ENCODE measurements at regions not wholly inside any gene's neighbourhood (a gene's known extent, or its start where the extent isn't known, plus 50 kb on each side); places are given as distances from the start of the nearest gene placed in this dataset.

DNA sequence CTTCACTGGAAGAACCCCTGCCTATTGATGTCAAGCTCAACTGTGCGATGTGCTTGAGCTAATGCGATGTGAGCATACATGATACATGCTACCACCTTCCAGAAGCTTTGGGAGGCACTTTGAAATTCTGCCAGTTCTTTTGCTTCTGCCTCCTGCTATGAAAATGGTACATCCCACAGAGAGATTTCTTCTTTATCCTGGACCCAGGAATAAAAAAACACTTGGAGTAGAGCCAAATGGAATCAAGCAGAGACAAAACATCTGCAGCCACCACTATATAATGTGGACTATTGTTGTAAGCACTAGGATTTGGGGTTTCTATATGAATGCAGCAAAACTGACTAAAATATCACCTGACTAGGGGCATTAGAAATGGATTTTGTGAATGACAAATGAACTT, 119.9 kb upstream of the GAP43 start:
- Histone ChIP-seq H3K9ac (ENCODE audit: insufficient read depth, low read depth, low read length) (no peak overlapping the region), H3K4me1 (ENCODE audit: insufficient read depth, low read length) (no peaks in the 10 kb centered on the region), H3K9me3 (ENCODE audit: low read length) (no peaks in the 10 kb centered on the region; the same call in 1 of the 2 replicates), H3K4me3 (replicated peaks in 1 of 3; ENCODE audit: insufficient read depth in 1 of 3, low read depth in 2 of 3, low read length in 3 of 3) (no peak overlapping the region), H2AFZ (ENCODE audit: low read length) (no peak overlapping the region), H3K4me2 (ENCODE audit: low read depth, low read length) (no peak overlapping the region), H3K79me2 (ENCODE audit: insufficient read depth, low read length) (no peaks in the 10 kb centered on the region), H4K20me1 (ENCODE audit: insufficient read depth, low read length) (no peaks in the 10 kb centered on the region), H3K27me3 (ENCODE audit: control insufficient read depth in 1 of 2, insufficient read depth in 2 of 2, low read length in 2 of 2) (no peaks in the 10 kb centered on the region), H3K27ac (ENCODE audit: extremely low read length, insufficient read depth, low read length) (no peak overlapping the region), H3K36me3 (replicated peaks in 1 of 2; ENCODE audit: control insufficient read depth in 1 of 2, insufficient read depth in 2 of 2, low read length in 2 of 2) (no peaks in the 10 kb centered on the region)
- CTCF ChIA-PET (ENCODE audit: low intra/inter-chr PET ratio, low total read pairs), result no interaction called here
- TF ChIP-seq ZNF83 (CRISPR knock-in tag; IDR thresholded peaks at IDR 0.05; ENCODE audit: borderline replicate concordance) (no peak), TSC22D2 (CRISPR knock-in tag; IDR thresholded peaks at IDR 0.05; ENCODE audit: borderline replicate concordance) (no peak), MIXL1 (CRISPR knock-in tag; IDR thresholded peaks at IDR 0.05) (no peak), ZNF644 (CRISPR knock-in tag; IDR thresholded peaks at IDR 0.05; ENCODE audit: low read depth) (no peak), TCF7 (IDR thresholded peaks at IDR 0.05; ENCODE audit: low read depth) (no peak), HDAC1 (CRISPR knock-in tag; IDR thresholded peaks at IDR 0.05) (no peak), FOXP1 (IDR thresholded peaks at IDR 0.05) (no peak), FOXP1 (CRISPR knock-in tag; IDR thresholded peaks at IDR 0.05) (no peak), BCL6 (CRISPR knock-in tag; IDR thresholded peaks at IDR 0.05) (no peak), ATF7-NPFF (CRISPR knock-in tag; IDR thresholded peaks at IDR 0.05; ENCODE audit: low read depth) (no peak), SALL1 (CRISPR knock-in tag; IDR thresholded peaks at IDR 0.05) (no peak), TOE1 (CRISPR knock-in tag; IDR thresholded peaks at IDR 0.05) (no peak), ZNF720 (CRISPR knock-in tag; IDR thresholded peaks at IDR 0.05) (no peak), POLR2AphosphoS5 (IDR thresholded peaks at IDR 0.05; ENCODE audit: low read depth, low read length) (no peak), ZKSCAN8 (CRISPR knock-in tag; IDR thresholded peaks at IDR 0.05; ENCODE audit: borderline replicate concordance) (no peak)
- TF ChIP-seq, protein P1, sequence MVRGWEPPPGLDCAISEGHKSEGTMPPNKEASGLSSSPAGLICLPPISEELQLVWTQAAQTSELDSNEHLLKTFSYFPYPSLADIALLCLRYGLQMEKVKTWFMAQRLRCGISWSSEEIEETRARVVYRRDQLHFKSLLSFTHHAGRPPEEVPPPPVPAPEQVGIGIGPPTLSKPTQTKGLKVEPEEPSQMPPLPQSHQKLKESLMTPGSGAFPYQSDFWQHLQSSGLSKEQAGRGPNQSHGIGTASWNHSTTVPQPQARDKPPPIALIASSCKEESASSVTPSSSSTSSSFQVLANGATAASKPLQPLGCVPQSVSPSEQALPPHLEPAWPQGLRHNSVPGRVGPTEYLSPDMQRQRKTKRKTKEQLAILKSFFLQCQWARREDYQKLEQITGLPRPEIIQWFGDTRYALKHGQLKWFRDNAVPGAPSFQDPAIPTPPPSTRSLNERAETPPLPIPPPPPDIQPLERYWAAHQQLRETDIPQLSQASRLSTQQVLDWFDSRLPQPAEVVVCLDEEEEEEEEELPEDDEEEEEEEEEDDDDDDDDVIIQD (CRISPR knock-in tag; IDR thresholded peaks at IDR 0.05; ENCODE audit: low read depth), result no peak
- TF ChIP-seq, protein P2, sequence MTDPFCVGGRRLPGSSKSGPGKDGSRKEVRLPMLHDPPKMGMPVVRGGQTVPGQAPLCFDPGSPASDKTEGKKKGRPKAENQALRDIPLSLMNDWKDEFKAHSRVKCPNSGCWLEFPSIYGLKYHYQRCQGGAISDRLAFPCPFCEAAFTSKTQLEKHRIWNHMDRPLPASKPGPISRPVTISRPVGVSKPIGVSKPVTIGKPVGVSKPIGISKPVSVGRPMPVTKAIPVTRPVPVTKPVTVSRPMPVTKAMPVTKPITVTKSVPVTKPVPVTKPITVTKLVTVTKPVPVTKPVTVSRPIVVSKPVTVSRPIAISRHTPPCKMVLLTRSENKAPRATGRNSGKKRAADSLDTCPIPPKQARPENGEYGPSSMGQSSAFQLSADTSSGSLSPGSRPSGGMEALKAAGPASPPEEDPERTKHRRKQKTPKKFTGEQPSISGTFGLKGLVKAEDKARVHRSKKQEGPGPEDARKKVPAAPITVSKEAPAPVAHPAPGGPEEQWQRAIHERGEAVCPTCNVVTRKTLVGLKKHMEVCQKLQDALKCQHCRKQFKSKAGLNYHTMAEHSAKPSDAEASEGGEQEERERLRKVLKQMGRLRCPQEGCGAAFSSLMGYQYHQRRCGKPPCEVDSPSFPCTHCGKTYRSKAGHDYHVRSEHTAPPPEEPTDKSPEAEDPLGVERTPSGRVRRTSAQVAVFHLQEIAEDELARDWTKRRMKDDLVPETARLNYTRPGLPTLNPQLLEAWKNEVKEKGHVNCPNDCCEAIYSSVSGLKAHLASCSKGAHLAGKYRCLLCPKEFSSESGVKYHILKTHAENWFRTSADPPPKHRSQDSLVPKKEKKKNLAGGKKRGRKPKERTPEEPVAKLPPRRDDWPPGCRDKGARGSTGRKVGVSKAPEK (CRISPR knock-in tag; IDR thresholded peaks at IDR 0.05; ENCODE audit: borderline replicate concordance), result no peak
- TF ChIP-seq, protein P3, sequence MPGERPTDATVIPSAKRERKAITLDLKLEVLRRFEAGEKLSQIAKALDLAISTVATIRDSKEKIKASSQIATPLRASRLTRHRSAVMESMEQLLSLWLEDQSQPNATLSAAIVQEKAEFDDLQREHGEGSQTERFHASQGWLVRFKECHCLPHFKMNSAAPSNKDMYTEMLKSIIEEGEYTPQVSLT (CRISPR knock-in tag; IDR thresholded peaks at IDR 0.05; ENCODE audit: borderline replicate concordance, low read depth), result no peak
- TF ChIP-seq, protein P4, sequence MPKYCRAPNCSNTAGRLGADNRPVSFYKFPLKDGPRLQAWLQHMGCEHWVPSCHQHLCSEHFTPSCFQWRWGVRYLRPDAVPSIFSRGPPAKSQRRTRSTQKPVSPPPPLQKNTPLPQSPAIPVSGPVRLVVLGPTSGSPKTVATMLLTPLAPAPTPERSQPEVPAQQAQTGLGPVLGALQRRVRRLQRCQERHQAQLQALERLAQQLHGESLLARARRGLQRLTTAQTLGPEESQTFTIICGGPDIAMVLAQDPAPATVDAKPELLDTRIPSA (CRISPR knock-in tag; IDR thresholded peaks at IDR 0.05; ENCODE audit: borderline replicate concordance), result no peak
- BruUV-seq (replicated peaks), result no TSS peak
- intact Hi-C loops (cut with micrococcal nuclease; ENCODE audit: unreplicated experiment) (no loop called here), in situ Hi-C loops (cut with HindIII; ENCODE audit: extremely low pct_ligation_motif_present, low pct_unique_long_range_greater_than_20kb) (no loop called here)
- WGBS (ENCODE audit: low lambda C conversion rate), result 0% methylated on average over 2 of the region's 2 CpGs
- ATAC-seq, result no peak
- FAIRE-seq, result no peak
- no peak for DNase-seq (ENCODE audit: low spot score)
- POLR2A ChIA-PET, result no interaction called here

Measured in HepG2 (cell line).